HG02943 (cell line): ENCODE measurements at regions not wholly inside any gene's neighbourhood (a gene's known extent, or its start where the extent isn't known, plus 50 kb on each side); places are given as distances from the start of the nearest gene placed in this dataset.

ENCODE experiments used
- ATAC-seq: cut with Tn5 transposase; IDR thresholded peaks from one replicate; pipeline ENCODE4 v1.9.1; 2021; ENCODE audit warnings: mild to moderate bottlenecking, low read depth, moderate library complexity; ENCODE audit not compliant: unreplicated experiment

DNA sequence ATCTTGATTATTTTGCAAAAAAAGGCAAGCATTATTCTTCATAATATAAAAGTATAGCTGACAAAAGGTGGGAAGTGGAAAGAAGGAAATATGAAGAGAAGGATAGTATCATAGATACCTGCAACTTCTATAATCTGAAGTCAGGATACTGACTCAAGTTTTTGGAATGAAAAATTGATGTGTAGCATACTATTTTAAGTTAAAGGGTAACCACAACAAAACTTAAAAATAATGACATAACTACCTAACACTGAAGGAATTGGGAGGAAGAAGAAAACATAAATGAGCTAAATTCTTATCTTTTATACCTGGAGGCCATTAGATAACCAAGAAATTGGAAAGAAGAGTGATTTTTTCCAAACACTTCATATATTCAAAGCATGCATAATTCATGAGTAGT, 51.8 kb upstream of the TLE1 start:
- ATAC-seq = no peak

DNA sequence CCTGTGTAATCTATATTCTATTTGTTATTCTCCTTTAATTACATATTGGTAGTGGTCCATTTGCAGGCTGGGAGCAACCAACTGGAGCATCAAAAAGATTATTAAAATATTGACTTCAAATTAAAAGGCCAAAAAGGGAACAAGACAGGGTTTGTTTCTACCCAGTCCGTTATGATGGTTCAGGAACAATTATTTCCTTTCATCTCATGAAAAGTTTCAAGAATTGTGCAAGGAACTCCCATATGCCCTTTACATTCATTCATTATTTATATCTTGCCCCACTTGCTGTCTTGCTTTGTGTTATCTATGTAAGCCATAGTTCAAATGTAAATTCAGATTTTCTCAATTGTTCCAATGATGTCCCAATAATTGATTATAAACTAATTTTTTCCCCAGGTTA, 58.7 kb upstream of the TLE1 start:
- ATAC-seq = no peak

DNA sequence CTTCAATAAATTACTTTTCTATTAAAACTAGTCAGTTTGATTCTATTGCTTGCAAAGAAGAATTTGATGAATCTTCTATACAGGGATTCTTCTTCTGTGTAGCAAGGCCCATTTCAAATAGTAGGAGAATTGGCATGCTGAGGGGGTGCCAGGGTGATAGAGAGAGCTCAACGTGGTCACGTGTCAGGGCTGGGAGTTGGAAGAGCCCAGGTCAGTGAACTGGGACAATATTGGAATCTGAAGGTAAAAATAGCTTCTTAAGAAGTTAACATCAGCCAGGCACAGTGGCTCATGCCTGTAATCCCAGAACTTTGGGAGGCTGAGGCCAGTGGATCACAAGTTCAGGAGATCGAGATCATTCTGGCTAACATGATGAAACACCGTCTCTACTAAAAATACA, 64.1 kb upstream of the TLE1 start:
- no peak for ATAC-seq

DNA sequence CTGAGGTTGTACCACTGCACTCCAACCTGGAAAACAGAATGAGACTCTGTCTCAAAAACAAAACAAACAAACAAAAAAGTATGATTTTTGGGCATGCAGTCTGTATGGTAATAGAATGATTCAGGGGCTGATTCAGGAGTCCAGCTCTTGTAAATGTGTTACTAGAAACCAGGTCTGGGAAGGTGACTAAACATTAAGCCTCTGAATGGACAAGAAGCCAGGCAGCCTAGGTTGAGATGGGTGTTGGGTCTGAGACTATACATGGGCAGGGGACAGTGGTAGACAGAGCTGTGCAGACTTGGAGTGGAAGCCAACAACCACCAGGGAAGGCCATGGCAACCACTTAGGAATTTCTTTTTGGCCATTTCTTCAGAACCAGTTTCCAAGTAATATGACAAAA, 64.9 kb upstream of the TLE1 start:
- ATAC-seq = no peak

DNA sequence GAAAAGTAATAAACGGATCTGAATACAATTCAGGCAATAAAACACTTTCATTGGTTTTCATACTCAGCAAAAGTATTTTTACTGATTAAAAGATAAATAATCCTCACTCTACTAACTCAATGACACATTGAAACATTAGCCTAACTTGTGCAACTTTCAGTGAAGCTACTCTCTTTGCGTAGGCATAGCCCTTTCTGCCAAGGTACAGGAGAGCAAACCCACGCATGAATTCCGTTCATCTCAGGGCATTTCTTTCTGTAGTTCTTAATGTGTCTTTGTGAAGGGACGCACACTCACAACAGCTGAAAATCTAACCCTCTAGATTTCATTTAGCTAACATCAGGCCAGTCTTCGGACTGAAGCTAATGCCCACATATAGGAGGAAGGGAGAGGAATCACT, 66.4 kb upstream of the TLE1 start:
- no peak for ATAC-seq

DNA sequence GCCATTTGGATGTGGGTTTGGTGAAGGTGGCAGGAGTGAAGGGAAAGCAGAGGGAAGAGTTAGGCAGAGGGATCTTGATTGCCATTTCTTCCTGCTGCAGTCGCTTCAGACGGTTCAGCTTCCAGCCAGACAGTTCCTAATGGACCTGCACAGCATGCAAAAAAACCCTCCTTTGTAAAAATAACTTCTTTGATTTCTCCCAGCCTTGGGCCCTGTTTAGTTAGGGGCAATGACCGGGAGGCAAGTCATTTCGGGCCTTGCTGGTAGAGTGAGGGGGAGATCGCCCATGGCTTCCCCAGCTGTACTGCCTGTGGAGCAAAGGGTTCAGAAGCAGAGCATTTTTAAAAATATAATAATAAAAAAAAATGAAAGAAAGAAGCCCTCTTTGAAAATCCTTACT, 67.2 kb upstream of the TLE1 start:
- ATAC-seq = no peak

DNA sequence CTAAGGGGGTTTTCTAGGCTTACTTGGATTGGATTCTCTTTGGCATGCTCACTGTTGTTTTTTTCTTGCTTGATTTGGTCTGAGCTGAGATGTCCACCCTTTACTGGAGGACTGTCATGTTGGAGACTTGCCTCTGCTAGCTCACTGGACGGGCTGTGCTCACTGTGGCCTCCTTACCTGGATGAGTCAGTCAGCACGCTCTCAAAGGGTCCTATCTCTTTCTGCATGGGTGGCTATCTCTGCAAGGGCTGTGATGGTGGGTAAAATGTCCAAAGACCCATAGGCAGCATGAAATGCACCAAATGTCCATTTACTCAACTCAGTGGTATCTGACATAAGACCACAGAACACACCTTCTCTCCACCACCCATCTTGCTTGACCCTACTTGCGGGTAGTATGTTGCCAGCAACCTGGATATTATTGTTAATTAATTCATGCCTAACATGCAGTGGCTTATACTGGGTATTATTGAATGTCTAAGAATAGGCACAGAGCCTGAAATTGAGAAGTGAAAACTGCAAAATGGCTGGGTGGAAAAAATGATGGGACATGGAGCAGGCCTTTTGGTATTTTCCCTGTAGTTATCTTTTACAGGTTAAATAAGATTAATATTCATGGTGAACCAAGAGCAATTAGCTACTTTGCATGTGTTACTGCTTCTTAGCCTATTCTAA, 68.9 kb upstream of the TLE1 start:
- ATAC-seq = no peak

DNA sequence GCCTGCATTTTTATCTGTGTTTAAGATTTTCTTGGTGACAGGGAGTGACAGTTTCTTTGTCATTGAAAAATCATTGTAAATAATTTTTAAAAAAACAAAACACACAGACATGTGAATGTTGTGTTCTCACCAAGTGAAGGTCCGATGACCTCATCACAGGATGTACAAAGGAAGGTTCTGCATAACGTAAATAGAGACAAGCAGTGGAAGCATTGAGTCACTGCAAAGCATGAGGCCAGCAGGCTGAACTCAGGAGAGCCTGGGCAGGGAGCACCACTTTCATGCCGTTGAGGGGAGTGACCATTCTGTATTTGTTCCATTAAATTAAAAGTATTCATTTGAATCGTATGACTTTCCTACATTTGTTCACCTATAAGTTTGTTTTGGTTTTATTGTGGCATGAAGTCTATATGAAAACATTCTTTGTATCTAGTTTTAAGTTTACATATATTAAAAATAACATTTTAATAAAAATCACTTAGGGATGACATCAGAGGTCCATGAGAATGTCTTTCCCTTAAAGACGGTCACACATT, 70.4 kb upstream of the TLE1 start:
- ATAC-seq = no peak

DNA sequence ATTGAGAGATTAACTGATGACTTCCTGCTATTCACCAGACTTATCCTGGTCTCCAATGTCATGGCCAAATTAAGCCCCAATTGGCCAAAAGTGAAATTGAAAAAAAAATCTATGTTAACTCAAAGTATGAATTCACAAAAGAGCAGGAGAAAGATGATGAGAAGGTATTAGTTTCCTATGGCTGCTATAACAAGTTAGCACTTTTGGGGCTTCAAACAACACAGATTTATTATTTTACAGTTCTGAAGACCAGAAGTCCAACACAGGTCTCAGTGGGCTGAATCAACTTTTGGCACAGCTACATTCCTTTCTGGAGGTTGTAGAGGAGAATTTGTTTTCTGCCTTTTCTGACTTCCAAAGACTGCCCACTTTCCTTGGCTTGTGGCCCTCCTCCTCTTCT, 78.6 kb upstream of the TLE1 start:
- no peak for ATAC-seq

DNA sequence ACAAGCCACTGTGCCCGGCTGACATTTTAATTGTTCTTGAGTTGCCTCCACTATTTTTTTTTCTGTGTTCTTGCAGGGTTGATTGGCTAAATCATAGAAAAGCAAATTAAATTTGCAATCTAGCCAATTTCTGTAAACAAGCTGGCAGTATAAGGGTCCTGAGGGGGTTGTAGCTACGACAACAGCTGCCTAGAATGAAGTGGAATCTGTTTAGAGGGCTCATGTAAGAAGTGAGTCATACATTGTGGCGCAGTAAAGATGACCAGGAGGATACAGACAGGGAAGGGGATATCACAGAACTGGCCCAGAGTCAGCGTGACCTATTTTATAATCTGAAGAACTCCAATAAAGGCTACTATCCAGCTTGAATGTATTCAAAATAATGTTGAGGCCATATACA, 82.2 kb upstream of the TLE1 start:
- ATAC-seq = no peak

DNA sequence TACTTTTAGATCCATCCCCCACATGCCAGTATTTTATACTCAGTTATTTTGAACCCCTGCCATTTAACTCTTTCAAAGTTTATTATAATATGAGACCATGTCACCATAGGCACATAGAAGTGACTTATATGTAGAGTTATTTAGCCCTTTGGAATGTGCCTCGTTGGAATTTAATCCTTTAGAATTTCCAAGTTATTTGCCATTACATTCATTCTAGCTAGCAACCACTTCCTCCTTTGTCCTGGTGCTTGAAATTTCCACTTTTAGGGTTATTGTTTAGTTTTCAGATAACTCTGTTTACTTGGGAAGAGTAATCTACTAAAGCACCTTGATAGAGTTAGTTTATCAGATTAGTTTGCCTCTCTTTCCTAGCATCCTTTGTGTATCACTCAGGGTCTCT, 82.8 kb upstream of the TLE1 start:
- no peak for ATAC-seq

DNA sequence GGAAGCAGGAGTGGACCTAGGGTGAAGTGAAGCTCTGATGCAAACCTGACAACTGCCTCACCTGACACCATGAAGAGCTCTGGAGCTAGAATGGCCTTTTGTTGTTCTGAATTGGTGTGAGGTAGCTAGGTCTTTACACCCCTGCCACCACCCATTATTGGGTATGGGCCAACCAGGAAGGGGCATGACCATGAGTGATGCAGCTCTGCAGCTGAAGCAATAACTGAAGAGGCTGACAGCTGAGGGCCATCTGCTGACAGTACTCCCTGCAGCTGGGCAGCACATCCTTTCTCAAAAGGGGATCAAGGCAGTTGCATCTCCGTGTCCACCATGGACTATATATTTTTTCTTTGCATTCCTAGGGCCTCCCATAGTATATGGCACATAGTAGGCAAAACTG, 87.0 kb upstream of the TLE1 start:
- no peak for ATAC-seq

DNA sequence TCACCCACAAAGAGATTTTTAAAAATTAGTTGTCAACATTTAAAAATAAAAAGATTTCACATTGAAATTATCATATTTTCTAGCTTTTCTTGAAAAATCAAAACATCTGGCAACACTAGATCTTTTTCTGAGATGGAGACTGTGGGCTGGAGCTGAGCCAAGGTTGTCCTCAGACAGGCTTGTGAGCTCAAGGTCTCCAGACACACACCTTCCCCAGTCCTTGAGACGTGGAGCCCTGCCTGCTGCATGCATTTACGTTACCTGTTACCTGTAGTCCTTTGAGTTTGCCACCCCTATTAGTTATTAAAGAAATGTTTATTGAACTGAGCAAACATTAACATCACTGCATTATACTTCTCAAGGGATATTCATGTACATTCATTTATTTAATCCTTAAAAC, 87.5 kb upstream of the TLE1 start:
- no peak for ATAC-seq

DNA sequence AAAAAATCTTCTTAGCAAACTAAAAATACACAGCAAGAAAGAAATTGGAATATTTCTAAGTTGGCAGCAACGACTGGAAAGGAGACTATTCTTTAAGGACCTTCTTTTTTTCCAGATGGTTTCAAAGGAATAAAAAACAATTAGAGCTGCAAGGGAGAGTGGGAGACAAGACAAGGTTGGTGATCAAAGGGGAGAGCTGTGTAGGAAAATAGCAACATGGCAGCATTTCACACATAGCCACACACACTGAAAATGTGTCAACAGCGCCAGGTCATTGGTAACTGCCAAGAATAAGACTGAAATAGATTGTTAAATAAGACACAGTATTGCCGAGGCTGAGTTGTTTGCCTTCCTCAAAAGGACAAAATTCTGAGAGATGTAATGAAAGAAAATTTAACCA, 88.1 kb upstream of the TLE1 start:
- no peak for ATAC-seq

DNA sequence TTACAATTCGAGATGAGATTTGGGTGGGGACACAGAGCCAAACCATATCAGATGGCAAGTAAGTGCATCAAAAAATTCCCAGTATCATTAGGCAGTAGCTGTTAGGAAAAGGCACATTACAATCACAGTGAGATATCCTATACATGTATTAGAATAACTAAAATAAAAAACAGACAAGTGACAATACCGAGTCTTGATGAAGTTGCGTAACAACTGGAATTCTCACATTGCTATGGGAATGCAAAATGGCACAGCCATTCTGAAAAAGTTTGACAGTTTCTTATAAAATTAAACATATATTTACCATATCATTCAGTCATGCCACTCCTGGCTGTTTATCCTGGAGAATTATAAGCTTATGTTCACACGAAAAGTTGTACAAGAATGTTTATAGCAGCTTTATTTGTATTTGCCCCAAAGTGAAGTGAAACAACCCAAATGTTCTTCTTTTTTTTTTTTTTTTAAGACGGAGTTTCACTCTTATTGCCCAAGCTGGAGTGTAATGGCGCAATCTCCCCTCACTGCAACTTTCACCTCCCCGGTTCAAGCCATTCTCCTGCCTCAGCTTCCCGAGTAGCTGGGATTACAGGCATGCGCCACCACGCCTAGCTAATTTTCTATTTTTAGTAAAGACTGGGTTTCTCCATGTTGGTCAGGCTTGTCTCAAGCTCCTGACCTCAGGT, 93.1 kb upstream of the TLE1 start:
- ATAC-seq = no peak

DNA sequence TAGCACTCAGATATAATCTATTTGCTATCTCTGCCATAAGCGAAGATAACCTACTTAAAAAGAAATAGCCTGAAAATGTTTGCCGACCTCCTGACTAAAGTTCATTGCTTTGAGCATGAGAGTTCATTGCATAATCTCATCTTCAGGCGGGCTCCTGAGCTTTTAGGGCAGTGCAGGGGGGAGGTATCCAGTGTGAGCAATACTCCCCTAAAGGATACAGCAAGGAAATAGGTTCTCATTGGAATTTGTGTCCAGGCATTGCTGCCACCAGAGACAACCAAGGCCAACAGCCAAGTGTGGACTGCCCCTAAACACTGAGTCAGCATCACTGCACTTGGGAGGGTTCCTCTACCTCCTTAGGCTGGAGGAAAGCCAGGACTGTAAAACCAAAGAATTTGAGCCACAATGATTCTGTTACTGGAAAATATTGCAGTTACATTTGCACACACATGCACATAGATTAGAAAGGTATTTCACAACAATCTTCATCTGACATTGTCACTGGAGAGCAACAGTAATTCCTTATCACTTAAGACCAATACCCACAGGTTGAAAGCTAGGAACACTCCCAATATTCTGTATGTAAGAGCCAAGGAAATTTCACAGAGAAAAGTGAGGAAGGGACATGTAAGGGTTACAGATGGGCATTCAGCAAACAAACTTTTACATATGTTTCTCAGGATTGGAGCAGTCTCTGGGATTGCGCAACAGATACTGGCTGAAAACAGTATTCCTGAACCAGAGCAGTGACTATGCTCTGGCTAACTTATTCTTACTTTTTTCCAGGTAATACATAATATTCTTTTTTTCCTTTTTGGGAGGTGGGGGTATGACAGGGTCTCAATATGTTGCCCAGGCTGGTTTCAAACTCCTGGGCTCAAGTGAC, 98.6 kb upstream of the TLE1 start:
- ATAC-seq = no peak

DNA sequence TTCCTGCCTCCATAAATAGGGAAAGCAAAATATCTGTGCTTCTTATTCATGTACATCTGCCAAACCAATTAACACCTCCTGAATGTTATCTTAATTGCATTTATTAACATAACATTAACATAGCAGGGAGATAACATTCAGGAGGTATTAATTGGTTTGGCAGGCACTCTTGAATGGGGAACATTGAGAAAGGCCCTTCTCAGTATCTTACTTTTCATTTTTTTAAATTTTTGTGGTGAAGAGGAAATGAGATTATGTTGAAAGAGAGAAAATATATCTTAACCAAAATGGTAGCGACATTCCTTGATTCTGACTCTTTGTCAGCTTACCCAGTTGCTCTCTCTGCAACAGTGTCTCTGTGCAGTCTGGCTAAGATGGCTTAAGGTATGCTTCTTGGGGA, 100.4 kb upstream of the TLE1 start:
- no peak for ATAC-seq

DNA sequence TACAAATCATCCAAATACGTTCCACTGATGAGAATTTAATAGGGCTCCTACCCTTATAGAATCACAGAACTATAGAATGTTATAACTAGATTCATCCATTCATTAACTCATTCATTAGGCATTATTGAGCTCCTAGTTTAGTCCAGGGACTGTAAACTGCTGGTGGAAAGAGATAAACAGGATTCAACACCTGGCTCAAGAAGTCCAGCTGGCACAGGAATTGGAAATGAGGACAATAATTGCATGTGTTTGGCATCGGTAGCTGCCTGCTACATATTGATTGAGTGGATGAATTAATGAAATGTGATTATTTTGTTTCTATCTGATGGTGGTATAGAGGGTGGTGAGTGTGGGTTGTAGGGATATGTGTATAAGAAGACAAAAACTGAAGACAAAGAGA, 100.8 kb upstream of the TLE1 start:
- ATAC-seq = no peak

DNA sequence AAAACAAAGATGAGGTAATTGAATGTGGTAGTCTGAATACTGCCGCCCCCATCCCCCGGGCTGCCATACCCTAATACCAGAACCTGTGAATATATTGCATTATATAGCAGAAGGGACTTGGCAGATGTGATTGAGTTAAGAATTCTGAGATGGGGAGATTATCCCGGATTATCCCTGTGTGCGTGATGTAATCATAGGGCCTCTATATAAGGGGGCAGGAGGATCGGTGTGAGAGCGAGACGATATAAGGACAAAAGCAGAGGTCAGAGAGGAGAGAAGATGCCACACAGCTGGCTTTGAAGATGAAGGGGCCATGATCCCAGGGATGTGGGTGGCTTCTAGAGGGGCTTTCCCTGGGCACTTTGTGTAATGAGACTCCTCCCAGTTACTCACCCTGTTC, 101.7 kb upstream of the TLE1 start:
- no peak for ATAC-seq

DNA sequence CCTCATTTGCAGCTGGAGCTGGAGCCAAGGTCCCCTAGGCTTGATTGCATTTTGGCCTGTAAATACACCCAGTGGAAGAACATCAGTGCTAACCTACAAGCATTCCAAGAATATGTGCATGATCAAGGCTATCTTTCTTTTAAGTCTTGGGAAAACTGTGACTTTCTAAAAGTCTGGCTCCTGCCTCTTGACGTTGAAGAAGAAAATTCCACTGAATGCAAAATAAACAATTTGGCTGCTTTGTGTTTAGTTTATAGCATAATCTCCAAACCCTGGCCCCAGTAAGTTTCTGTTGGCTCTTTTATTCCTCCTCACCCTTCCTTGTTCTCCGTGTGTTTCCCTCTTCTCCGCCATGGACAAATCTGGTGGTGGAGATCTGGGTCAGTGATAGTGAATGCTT, 109.3 kb upstream of the TLE1 start:
- ATAC-seq = no peak

DNA sequence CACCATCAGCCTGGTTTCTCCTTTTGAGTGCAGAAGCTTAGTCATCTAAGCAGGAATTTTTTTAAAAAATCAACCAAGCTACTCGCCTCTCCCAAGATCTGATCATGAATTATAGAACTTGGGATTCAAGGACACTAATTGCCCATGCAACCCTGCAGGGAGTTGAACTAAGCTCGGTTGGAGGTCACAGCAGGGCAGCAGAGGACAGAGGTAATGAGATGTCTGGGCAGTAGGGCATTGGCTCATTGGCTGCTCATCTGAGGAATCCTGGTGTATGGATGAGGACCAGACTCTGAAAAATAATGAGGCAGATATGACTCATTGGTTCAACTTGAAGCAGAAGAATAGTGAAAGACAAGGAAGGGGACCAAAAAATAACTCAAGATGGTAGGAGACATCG, 111.8 kb upstream of the TLE1 start:
- ATAC-seq = no peak
